A549 (cell line): ENCODE measurements at regions not wholly inside any gene's neighbourhood (a gene's known extent, or its start where the extent isn't known, plus 50 kb on each side); places are given as distances from the start of the nearest gene placed in this dataset.

ENCODE experiments used
- BHLHE40 ChIP-seq: IDR thresholded peaks from 2 replicates; pipeline ENCODE4 v1.6.1; 2012; ENCODE audit warnings: low read depth, low read length, inconsistent platforms
- CEBPB ChIP-seq, 2 experiments: fragments of >200 bp in 1 of 2; sonication (Bioruptor Twin) in 1 of 2; formaldehyde crosslinking in 1 of 2; IDR thresholded peaks; 2 replicates each; pipeline ENCODE4 v1.6.1; 2012 to 2016
- CTCF ChIP-seq: fragments of >200 bp; sonication (Bioruptor Twin); formaldehyde crosslinking; IDR thresholded peaks from 3 replicates; pipeline ENCODE4 v1.5.1; 2016
- POLR2AphosphoS2 ChIP-seq: conservative IDR thresholded peaks from 2 replicates; pipeline ENCODE4 v1.6.1; 2012; ENCODE audit warnings: low read length, improper control_type of control experiment, inconsistent platforms
- REST ChIP-seq: fragments of 200-600 bp; sonication (generic); IDR thresholded peaks from 2 replicates; pipeline ENCODE4 v1.6.1; 2016; ENCODE audit warnings: antibody characterized with exemption, mild to moderate bottlenecking, moderate library complexity

GRCh38 chr1:244140420-244140819 lies 89.3 kb downstream of the ZBTB18 start:
- no peak for TF ChIP-seq CEBPB (IDR thresholded peaks at IDR 0.05)
- no peak for TF ChIP-seq POLR2AphosphoS2
- TF ChIP-seq CTCF: no peak
- TF ChIP-seq BHLHE40: no peak
- no peak for TF ChIP-seq REST
